Mucosa of descending colon (tissue), 3 donors: ENCODE measurements at regions not wholly inside any gene's neighbourhood (a gene's known extent, or its start where the extent isn't known, plus 50 kb on each side); places are given as distances from the start of the nearest gene placed in this dataset.

Source experiments
- ATAC-seq: fragments of 200-7000 bp; cut with Tn5 transposase; one replicate; pipeline ENCODE4 v1.9.1; 2020; ENCODE audit warnings: mild to moderate bottlenecking, moderate library complexity
- DNase-seq, 3 donors: peaks; one replicate each; pipeline ENCODE4 v3.0.0-alpha.2; 2020
- H3K36me3 ChIP-seq: fragments of 200-600 bp; one replicate; pipeline ENCODE4 v1.8.0; 2021; ENCODE audit warnings: low read depth, mild to moderate bottlenecking
- H3K4me1 ChIP-seq: fragments of 200-600 bp; one replicate; pipeline ENCODE4 v1.8.0; 2021; ENCODE audit warnings: low read depth, mild to moderate bottlenecking
- H3K4me3 ChIP-seq: fragments of 200-600 bp; one replicate; pipeline ENCODE4 v1.8.0; 2021; ENCODE audit warnings: mild to moderate bottlenecking
- H3K9me3 ChIP-seq: fragments of 200-600 bp; one replicate; pipeline ENCODE4 v1.8.0; 2021; ENCODE audit warnings: mild to moderate bottlenecking
- CTCF ChIP-seq: fragments of 200-600 bp; IDR thresholded peaks from one replicate; pipeline ENCODE4 v1.8.0; 2022; ENCODE audit warnings: antibody characterized with exemption, mild to moderate bottlenecking
- intact Hi-C, 2 donors: fragments of 100-400 bp; cut with DNase I in 1 of 2; cut with micrococcal nuclease in 1 of 2; formaldehyde crosslinking; loops; one replicate each; pipeline versions ENCODE4 v1.11.0 to v1.11.1; 2022; cut with DNase I, micrococcal nuclease
- donor health status: DM: no; HTN: no; CAD: no; lungs with moderate emphysema.
- donor health status: DM: no; HTN: no; CAD: no.
- donor health status: DM: no; HTN: yes; CAD: no.

GRCh38 chr14:99066378-99066777, 205.6 kb downstream of the BCL11B start:
- ATAC-seq (peak; percentile 50), DNase-seq (no peak)
- no peaks in the 10 kb centered on the region for H3K9me3 ChIP-seq
- H3K4me3 ChIP-seq = no peak overlapping the region
- H3K4me1 ChIP-seq = no peaks in the 10 kb centered on the region
- no peak for TF ChIP-seq CTCF
- intact Hi-C loops = no loop called here
- H3K36me3 ChIP-seq = no peaks in the 10 kb centered on the region

GRCh38 chr14:99067141-99067920, 204.7 kb downstream of the BCL11B start:
- H3K4me3 ChIP-seq = no peak overlapping the region
- DNase-seq (no peak), ATAC-seq (peak; percentile 21)
- H3K9me3 ChIP-seq = no peaks in the 10 kb centered on the region
- H3K4me1 ChIP-seq = no peaks in the 10 kb centered on the region
- intact Hi-C loops = no loop called here
- no peaks in the 10 kb centered on the region for H3K36me3 ChIP-seq
- no peak for TF ChIP-seq CTCF

- no peak for DNase-seq
- intact Hi-C loops = no loop called here
- TF ChIP-seq CTCF = no peak
- no peak overlapping the region for H3K4me3 ChIP-seq
- H3K4me1 ChIP-seq = no peaks in the 10 kb centered on the region
- H3K9me3 ChIP-seq = no peaks in the 10 kb centered on the region
- no peaks in the 10 kb centered on the region for H3K36me3 ChIP-seq
- no peak for ATAC-seq
Observed at GRCh38 chr14:99067927-99068326, 204.1 kb downstream of the BCL11B start.

- H3K4me1 ChIP-seq = no peaks in the 10 kb centered on the region
- H3K4me3 ChIP-seq = no peak overlapping the region
- DNase-seq (no peak), ATAC-seq (no peak)
- intact Hi-C loops = no loop called here
- no peak for TF ChIP-seq CTCF
- H3K9me3 ChIP-seq = no peaks in the 10 kb centered on the region
- H3K36me3 ChIP-seq = no peaks in the 10 kb centered on the region
Observed at GRCh38 chr14:99069946-99070345, 202.1 kb downstream of the BCL11B start.

GRCh38 chr14:99072433-99072832, 199.6 kb downstream of the BCL11B start:
- Histone ChIP-seq H3K36me3 (no peaks in the 10 kb centered on the region), H3K4me1 (no peaks in the 10 kb centered on the region), H3K9me3 (no peaks in the 10 kb centered on the region), H3K4me3 (no peak overlapping the region)
- ATAC-seq (no peak), DNase-seq (no peak)
- no peak for TF ChIP-seq CTCF
- intact Hi-C loops = no loop called here

GRCh38 chr14:99072956-99073355, 199.0 kb downstream of the BCL11B start:
- intact Hi-C loops = no loop called here
- ATAC-seq (no peak), DNase-seq (no peak)
- Histone ChIP-seq H3K4me3 (no peak overlapping the region), H3K36me3 (no peaks in the 10 kb centered on the region), H3K4me1 (no peaks in the 10 kb centered on the region), H3K9me3 (no peaks in the 10 kb centered on the region)
- no peak for TF ChIP-seq CTCF
